Neural progenitor cell (in vitro differentiated cells): ENCODE measurements at regions not wholly inside any gene's neighbourhood (a gene's known extent, or its start where the extent isn't known, plus 50 kb on each side); places are given as distances from the start of the nearest gene placed in this dataset.

Source experiments
- DNase-seq: peaks from one replicate; pipeline ENCODE4 v3.0.0-alpha.2; 2016; ENCODE audit warnings: low spot score
- H2AFZ ChIP-seq: fragments of 200-600 bp; sonication (generic); replicated peaks from 2 replicates; pipeline ENCODE4 v1.6.1; 2016; ENCODE audit warnings: antibody characterized with exemption
- H3F3A ChIP-seq: fragments of 200-600 bp; sonication (generic); 2 replicates; pipeline ENCODE4 v1.6.1; 2016; ENCODE audit warnings: antibody characterized with exemption, low read depth
- H3K27ac ChIP-seq: fragments of 200-600 bp; sonication (generic); 2 replicates; pipeline ENCODE4 v1.5.1; 2016; ENCODE audit warnings: mild to moderate bottlenecking
- H3K27me3 ChIP-seq: fragments of 200-600 bp; sonication (generic); 2 replicates; pipeline ENCODE4 v1.6.1; 2016; ENCODE audit warnings: mild to moderate bottlenecking, moderate library complexity
- H3K36me3 ChIP-seq: fragments of 200-600 bp; sonication (generic); 2 replicates; pipeline ENCODE4 v1.5.1; 2016
- H3K4me1 ChIP-seq: fragments of 200-600 bp; sonication (generic); 2 replicates; pipeline ENCODE4 v1.6.1; 2016; ENCODE audit warnings: mixed run types
- H3K4me2 ChIP-seq: fragments of 200-600 bp; sonication (generic); 2 replicates; pipeline ENCODE4 v1.6.1; 2016
- H3K4me3 ChIP-seq: fragments of 200-600 bp; sonication (generic); 2 replicates; pipeline ENCODE4 v1.5.1; 2016
- H3K79me2 ChIP-seq: fragments of 200-600 bp; sonication (generic); 2 replicates; pipeline ENCODE4 v1.6.1; 2016; ENCODE audit warnings: low read depth
- H3K9ac ChIP-seq: fragments of 200-600 bp; sonication (generic); 2 replicates; pipeline ENCODE4 v1.6.1; 2016
- H3K9me3 ChIP-seq: fragments of 200-600 bp; sonication (generic); 2 replicates; pipeline ENCODE4 v1.5.1; 2016; ENCODE audit warnings: low read depth
- H4K20me1 ChIP-seq: fragments of 200-600 bp; sonication (generic); 2 replicates; pipeline ENCODE4 v1.6.1; 2016; ENCODE audit warnings: low read depth
- H3K27ac Mint-ChIP-seq: 3 replicates; pipeline ENCODE4 v1.8.0; 2021; ENCODE audit warnings: mixed read lengths
- H3K27me3 Mint-ChIP-seq: 2 replicates; pipeline ENCODE4 v1.8.0; 2022; ENCODE audit warnings: low read depth, mild to moderate bottlenecking, inconsistent platforms, moderate library complexity, mixed read lengths; ENCODE audit not compliant: insufficient read depth
- H3K36me3 Mint-ChIP-seq: 3 replicates; pipeline ENCODE4 v1.8.0; 2021; ENCODE audit warnings: mixed read lengths
- H3K4me1 Mint-ChIP-seq: 3 replicates; pipeline ENCODE4 v1.8.0; 2021; ENCODE audit warnings: mixed read lengths
- H3K4me3 Mint-ChIP-seq: 3 replicates; pipeline ENCODE4 v1.8.0; 2021; ENCODE audit warnings: mild to moderate bottlenecking, moderate library complexity, mixed read lengths
- H3K9me3 Mint-ChIP-seq: 3 replicates; pipeline ENCODE4 v1.8.0; 2020; ENCODE audit warnings: mixed read lengths
- CTCF ChIP-seq: fragments of 200-600 bp; sonication (generic); IDR thresholded peaks from 2 replicates; pipeline ENCODE4 v1.5.1; 2017; ENCODE audit warnings: antibody characterized with exemption, mild to moderate bottlenecking
- EZH2 ChIP-seq: fragments of 200-600 bp; sonication (generic); IDR thresholded peaks from 2 replicates; pipeline ENCODE4 v1.6.1; 2017; ENCODE audit warnings: antibody characterized with exemption, mild to moderate bottlenecking, moderate library complexity
- EZH2phosphoT487 ChIP-seq: fragments of 200-600 bp; sonication (generic); IDR thresholded peaks from 2 replicates; pipeline ENCODE4 v1.6.1; 2017; ENCODE audit warnings: antibody characterized with exemption

- Histone ChIP-seq H3K36me3 (no peaks in the 10 kb centered on the region), H3K79me2 (peaks cover 84% of the 10 kb centered on the region), H3K9me3 (no peaks in the 10 kb centered on the region), H3F3A (peaks cover 13% of the 10 kb centered on the region), H3K4me2 (no peak overlapping the region), H3K4me1 (peaks cover 5% of the 10 kb centered on the region), H3K9ac (no peak overlapping the region), H3K4me3 (no peak overlapping the region), H4K20me1 (peaks cover 59% of the 10 kb centered on the region), H3K27ac (peak overlapping the region; percentile 24), H3K27me3 (no peaks in the 10 kb centered on the region), H2AFZ (no peak overlapping the region)
- Mint-ChIP-seq H3K4me1 (peaks cover 15% of the 10 kb centered on the region), H3K4me3 (no peak overlapping the region), H3K9me3 (peaks cover 11% of the 10 kb centered on the region), H3K27me3 (peaks cover 2% of the 10 kb centered on the region), H3K36me3 (peaks cover 27% of the 10 kb centered on the region), H3K27ac (no peak overlapping the region)
- TF ChIP-seq CTCF: no peak
- no peak for TF ChIP-seq EZH2phosphoT487
- no peak for TF ChIP-seq EZH2
- DNase-seq: no peak
These were observed 120.6 kb downstream of the USP22 start for GRCh38 chr17:20922128-20922670.

GRCh38 chr17:20924306-20924705 is 118.5 kb downstream of the USP22 start:
- Histone ChIP-seq H3K4me1 (peaks cover 5% of the 10 kb centered on the region), H3K4me3 (no peak overlapping the region), H3K9me3 (no peaks in the 10 kb centered on the region), H3F3A (peaks cover 13% of the 10 kb centered on the region), H3K79me2 (peaks cover 76% of the 10 kb centered on the region), H3K4me2 (no peak overlapping the region), H2AFZ (no peak overlapping the region), H3K36me3 (no peaks in the 10 kb centered on the region), H3K9ac (no peak overlapping the region), H3K27me3 (no peaks in the 10 kb centered on the region), H4K20me1 (peaks cover 78% of the 10 kb centered on the region), H3K27ac (no peak overlapping the region)
- TF ChIP-seq EZH2 (no peak), CTCF (no peak), EZH2phosphoT487 (no peak)
- DNase-seq: no peak
- peaks cover 15% of the 10 kb centered on the region for H3K4me1 Mint-ChIP-seq
- no peaks in the 10 kb centered on the region for H3K27me3 Mint-ChIP-seq
- H3K9me3 Mint-ChIP-seq: no peaks in the 10 kb centered on the region
- peak overlapping the region; percentile 87 for H3K27ac Mint-ChIP-seq
- peaks cover 15% of the 10 kb centered on the region for H3K36me3 Mint-ChIP-seq
- no peak overlapping the region for H3K4me3 Mint-ChIP-seq

- no peak for DNase-seq
- TF ChIP-seq CTCF: no peak
- TF ChIP-seq EZH2phosphoT487: no peak
- no peak for TF ChIP-seq EZH2
These were observed 117.7 kb downstream of the USP22 start for GRCh38 chr17:20925091-20925490.

More at GRCh38 chr17:20925091-20925490, 117.7 kb downstream of the USP22 start:
- Mint-ChIP-seq H3K27ac (no peak overlapping the region), H3K9me3 (no peaks in the 10 kb centered on the region), H3K4me3 (no peak overlapping the region), H3K27me3 (no peaks in the 10 kb centered on the region), H3K4me1 (peaks cover 12% of the 10 kb centered on the region), H3K36me3 (peaks cover 13% of the 10 kb centered on the region)
- peaks cover 13% of the 10 kb centered on the region for H3F3A ChIP-seq
- H3K4me2 ChIP-seq: no peak overlapping the region
- H3K27ac ChIP-seq: no peak overlapping the region
- peaks cover 79% of the 10 kb centered on the region for H4K20me1 ChIP-seq
- no peak overlapping the region for H3K4me3 ChIP-seq
- H2AFZ ChIP-seq: no peak overlapping the region
- no peak overlapping the region for H3K9ac ChIP-seq
- H3K27me3 ChIP-seq: no peaks in the 10 kb centered on the region
- H3K9me3 ChIP-seq: no peaks in the 10 kb centered on the region
- peaks cover 70% of the 10 kb centered on the region for H3K79me2 ChIP-seq
- H3K4me1 ChIP-seq: peaks cover under 1% of the 10 kb centered on the region
- no peaks in the 10 kb centered on the region for H3K36me3 ChIP-seq
